IPS-18c (cell line): ENCODE measurements at regions not wholly inside any gene's neighbourhood (a gene's known extent, or its start where the extent isn't known, plus 50 kb on each side); places are given as distances from the start of the nearest gene placed in this dataset.
"Not testable (repeated sequence)": the region's sequence is repeated elsewhere in the genome, so short reads cannot be mapped to it uniquely, and the experiment has no call there.

Source experiments
- H3K4me3 ChIP-seq: 2 replicates; pipeline ENCODE4 v1.7.0; 2013; ENCODE audit warnings: low read depth, mild to moderate bottlenecking, low read length, moderate library complexity; ENCODE audit not compliant: insufficient read depth
- H3K9me3 ChIP-seq: one replicate; pipeline ENCODE4 v1.6.1; 2013; ENCODE audit warnings: mild to moderate bottlenecking, low read length, moderate library complexity; ENCODE audit not compliant: control insufficient read depth, insufficient read depth

- not testable (repeated sequence) for H3K4me3 ChIP-seq, H3K9me3 ChIP-seq
These were observed 85.1 kb upstream of the SMAD3 start for GRCh38 chr15:66980326-66980725.

GRCh38 chr15:66981771-66982170 lies 83.6 kb upstream of the SMAD3 start:
- Histone ChIP-seq H3K4me3 (no peak overlapping the region), H3K9me3 (no peaks in the 10 kb centered on the region)

- H3K9me3 ChIP-seq = no peaks in the 10 kb centered on the region
- no peak overlapping the region for H3K4me3 ChIP-seq
These were observed 83.2 kb upstream of the SMAD3 start for GRCh38 chr15:66982250-66982649.

- H3K9me3 ChIP-seq = no peaks in the 10 kb centered on the region
- H3K4me3 ChIP-seq = no peak overlapping the region
These were observed 82.6 kb upstream of the SMAD3 start for GRCh38 chr15:66982816-66983215.

- H3K9me3 ChIP-seq = no peaks in the 10 kb centered on the region
- no peak overlapping the region for H3K4me3 ChIP-seq
These were observed 79.7 kb upstream of the SMAD3 start for GRCh38 chr15:66985653-66986052.

GRCh38 chr15:66986951-66987350 lies 78.5 kb upstream of the SMAD3 start:
- Histone ChIP-seq H3K4me3 (no peak overlapping the region), H3K9me3 (no peaks in the 10 kb centered on the region)

GRCh38 chr15:66993090-66993489 lies 72.3 kb upstream of the SMAD3 start:
- H3K9me3 ChIP-seq = no peaks in the 10 kb centered on the region
- no peak overlapping the region for H3K4me3 ChIP-seq

GRCh38 chr15:66993874-66994696 lies 71.3 kb upstream of the SMAD3 start:
- Histone ChIP-seq H3K4me3 (no peak overlapping the region), H3K9me3 (no peaks in the 10 kb centered on the region)

- Histone ChIP-seq H3K4me3 (no peak overlapping the region), H3K9me3 (no peaks in the 10 kb centered on the region)
These were observed 70.3 kb upstream of the SMAD3 start for GRCh38 chr15:66994927-66995656.

GRCh38 chr15:66996094-66996493 lies 69.3 kb upstream of the SMAD3 start:
- Histone ChIP-seq H3K4me3 (no peak overlapping the region), H3K9me3 (no peaks in the 10 kb centered on the region)

- no peak overlapping the region for H3K4me3 ChIP-seq
- H3K9me3 ChIP-seq = no peaks in the 10 kb centered on the region
These were observed 68.2 kb upstream of the SMAD3 start for GRCh38 chr15:66997212-66997611.

GRCh38 chr15:66998234-66998633 lies 67.2 kb upstream of the SMAD3 start:
- not testable (repeated sequence) for H3K9me3 ChIP-seq

GRCh38 chr15:66999046-66999968 lies 66.1 kb upstream of the SMAD3 start:
- H3K4me3 ChIP-seq = no peak overlapping the region
- no peaks in the 10 kb centered on the region for H3K9me3 ChIP-seq

More at GRCh38 chr15:66998234-66998633, 67.2 kb upstream of the SMAD3 start:
- not testable (repeated sequence) for H3K4me3 ChIP-seq

GRCh38 chr15:67000896-67001295 lies 64.5 kb upstream of the SMAD3 start:
- H3K9me3 ChIP-seq = no peaks in the 10 kb centered on the region
- no peak overlapping the region for H3K4me3 ChIP-seq

GRCh38 chr15:67002368-67002767 lies 63.0 kb upstream of the SMAD3 start:
- Histone ChIP-seq H3K4me3 (no peak overlapping the region), H3K9me3 (no peaks in the 10 kb centered on the region)

- H3K9me3 ChIP-seq = no peaks in the 10 kb centered on the region
- no peak overlapping the region for H3K4me3 ChIP-seq
These were observed 61.8 kb upstream of the SMAD3 start for GRCh38 chr15:67003586-67003985.

GRCh38 chr15:67004142-67004541 lies 61.3 kb upstream of the SMAD3 start:
- Histone ChIP-seq H3K9me3 (no peaks in the 10 kb centered on the region), H3K4me3 (no peak overlapping the region)
